ENCODE measurements at regions not wholly inside any gene's neighbourhood (a gene's known extent, or its start where the extent isn't known, plus 50 kb on each side); places are given as distances from the start of the nearest gene placed in this dataset.
"Not testable (repeated sequence)": the region's sequence is repeated elsewhere in the genome, so short reads cannot be mapped to it uniquely, and the experiment has no call there.

- TF ChIP-seq FOXA1 (IDR thresholded peaks at IDR 0.05); NFRKB (IDR thresholded peaks at IDR 0.05); SP1 (IDR thresholded peaks at IDR 0.05); TARDBP (IDR thresholded peaks at IDR 0.05); PKNOX1 (IDR thresholded peaks at IDR 0.05); CTBP1 (IDR thresholded peaks at IDR 0.05; ENCODE audit: borderline replicate concordance); FOXK2 (IDR thresholded peaks at IDR 0.05): not testable (repeated sequence)
Observed at GRCh38 chr16:32461666-32462065, 208.6 kb downstream of the TP53TG3D start.

Data from HEK293T (cell line).